MCF 10A (cell line): ENCODE measurements at regions not wholly inside any gene's neighbourhood (a gene's known extent, or its start where the extent isn't known, plus 50 kb on each side); places are given as distances from the start of the nearest gene placed in this dataset.

ENCODE experiments used
- BruUV-seq: library from RNA; stranded (reverse); fragments of 400-500 nt; replicated peaks from 2 replicates; lab custom pipeline; 2021; lab: Mats Ljungman, UMichigan
- CTCF ChIA-PET: fragments of 300-600 bp; sonication (Branson Sonifier 250); formaldehyde crosslinking; extraction: SDS; loops from one replicate; lab custom pipeline; 2021; ENCODE audit warnings: antibody characterized with exemption, inconsistent platforms; lab: Yijun Ruan, JAX
- POLR2A ChIA-PET: fragments of 300-600, 350-650 bp; sonication (Branson Sonifier 250); formaldehyde crosslinking; extraction: SDS; loops from one replicate; lab custom pipeline; 2020; ENCODE audit warnings: antibody characterized with exemption, inconsistent platforms; lab: Yijun Ruan, JAX
- DNase-seq: peaks from one replicate; pipeline ENCODE4 v3.0.0-alpha.2; 2018; ENCODE audit not compliant: unreplicated experiment
- H3K27ac Mint-ChIP-seq: one replicate; pipeline ENCODE4 v1.8.0; 2022; ENCODE audit warnings: mild to moderate bottlenecking, low read depth, mixed read lengths; ENCODE audit not compliant: unreplicated experiment
- H3K27me3 Mint-ChIP-seq: one replicate; pipeline ENCODE4 v1.8.0; 2022; ENCODE audit warnings: mixed read lengths; ENCODE audit not compliant: insufficient read depth, unreplicated experiment
- H3K36me3 Mint-ChIP-seq: one replicate; pipeline ENCODE4 v1.8.0; 2022; ENCODE audit warnings: mild to moderate bottlenecking, moderate library complexity, mixed read lengths; ENCODE audit not compliant: insufficient read depth, unreplicated experiment
- H3K4me1 Mint-ChIP-seq: one replicate; pipeline ENCODE4 v1.8.0; 2022; ENCODE audit warnings: mixed read lengths; ENCODE audit not compliant: insufficient read depth, unreplicated experiment
- H3K4me3 Mint-ChIP-seq: one replicate; pipeline ENCODE4 v1.8.0; 2022; ENCODE audit warnings: mild to moderate bottlenecking, moderate library complexity, mixed read lengths; ENCODE audit not compliant: unreplicated experiment
- H3K9me3 Mint-ChIP-seq: one replicate; pipeline ENCODE4 v1.8.0; 2022; ENCODE audit warnings: mixed read lengths; ENCODE audit not compliant: unreplicated experiment
- intact Hi-C: fragments of 100-400 bp; cut with micrococcal nuclease; formaldehyde crosslinking; loops from 2 replicates; pipeline ENCODE4 v1.14.1; 2022
- TF ChIP-seq, protein P1 (sequence below): fragments of 200-600 bp; IDR thresholded peaks from one replicate; pipeline ENCODE4 v1.8.0; 2022; ENCODE audit warnings: antibody characterized with exemption, mild to moderate bottlenecking; ENCODE audit not compliant: unreplicated experiment

DNA sequence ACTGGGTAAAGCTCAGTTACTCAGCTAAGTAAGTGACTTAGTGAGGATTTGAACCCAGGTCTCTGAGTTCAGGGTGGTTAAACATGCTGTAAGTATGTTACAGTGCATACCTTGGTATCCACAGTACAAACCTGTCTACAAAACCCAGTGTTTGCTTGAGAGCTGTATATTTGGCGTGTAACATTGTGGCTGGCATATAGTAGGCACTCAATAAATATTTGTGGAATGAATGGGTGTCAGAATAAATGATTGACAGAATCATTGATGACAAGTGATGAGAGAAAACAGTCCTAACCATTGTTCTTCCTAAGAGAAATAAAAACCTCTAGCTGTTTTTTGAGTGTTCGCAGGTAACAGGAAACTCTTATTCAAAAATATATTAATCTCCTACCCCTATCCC lies 79.7 kb upstream of the BCOR start:
- DNase-seq, result no peak
- ChIA-PET CTCF (interaction anchor here (0.5 to 1.1 kb wide), 3 partner anchors 11 to 21 kb away, joined by 3 to 4 read pairs (median 3); no protein-coding TSS in a partner anchor), POLR2A (interaction anchor here (0.6 to 1.6 kb wide), 2 partner anchors 11 to 45 kb away, joined by 4 to 6 read pairs; no protein-coding TSS in a partner anchor)
- H3K36me3 Mint-ChIP-seq, result no peaks in the 10 kb centered on the region
- no TSS peak for BruUV-seq
- no peaks in the 10 kb centered on the region for H3K27me3 Mint-ChIP-seq
- no peaks in the 10 kb centered on the region for H3K4me1 Mint-ChIP-seq
- H3K27ac Mint-ChIP-seq, result no peak overlapping the region
- TF ChIP-seq, protein P1, sequence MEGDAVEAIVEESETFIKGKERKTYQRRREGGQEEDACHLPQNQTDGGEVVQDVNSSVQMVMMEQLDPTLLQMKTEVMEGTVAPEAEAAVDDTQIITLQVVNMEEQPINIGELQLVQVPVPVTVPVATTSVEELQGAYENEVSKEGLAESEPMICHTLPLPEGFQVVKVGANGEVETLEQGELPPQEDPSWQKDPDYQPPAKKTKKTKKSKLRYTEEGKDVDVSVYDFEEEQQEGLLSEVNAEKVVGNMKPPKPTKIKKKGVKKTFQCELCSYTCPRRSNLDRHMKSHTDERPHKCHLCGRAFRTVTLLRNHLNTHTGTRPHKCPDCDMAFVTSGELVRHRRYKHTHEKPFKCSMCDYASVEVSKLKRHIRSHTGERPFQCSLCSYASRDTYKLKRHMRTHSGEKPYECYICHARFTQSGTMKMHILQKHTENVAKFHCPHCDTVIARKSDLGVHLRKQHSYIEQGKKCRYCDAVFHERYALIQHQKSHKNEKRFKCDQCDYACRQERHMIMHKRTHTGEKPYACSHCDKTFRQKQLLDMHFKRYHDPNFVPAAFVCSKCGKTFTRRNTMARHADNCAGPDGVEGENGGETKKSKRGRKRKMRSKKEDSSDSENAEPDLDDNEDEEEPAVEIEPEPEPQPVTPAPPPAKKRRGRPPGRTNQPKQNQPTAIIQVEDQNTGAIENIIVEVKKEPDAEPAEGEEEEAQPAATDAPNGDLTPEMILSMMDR, result no peak
- no peak overlapping the region for H3K4me3 Mint-ChIP-seq
- H3K9me3 Mint-ChIP-seq, result no peaks in the 10 kb centered on the region
- intact Hi-C loops, result no loop called here

DNA sequence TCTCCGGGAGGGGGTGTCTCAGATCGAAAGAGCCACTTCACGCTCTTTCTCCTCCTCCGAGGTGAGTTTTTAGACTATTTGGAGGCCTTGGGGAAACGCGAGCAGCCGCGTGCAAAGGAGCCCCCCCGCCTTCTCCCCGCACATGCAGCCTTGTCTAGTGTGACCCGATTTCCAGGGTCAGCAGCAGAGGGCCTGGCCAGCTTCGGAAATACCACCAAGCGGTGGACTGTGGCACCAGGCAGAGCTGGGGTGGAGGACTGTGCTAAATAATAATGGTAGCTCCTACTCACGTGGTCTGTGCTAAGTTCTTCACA lies 79.3 kb upstream of the BCOR start:
- CTCF ChIA-PET, result interaction anchor here (0.7 to 1.1 kb wide), 2 partner anchors 11 to 19 kb away, joined by 3 read pairs; no protein-coding TSS in a partner anchor
- peak overlapping the region; percentile 59 for H3K4me3 Mint-ChIP-seq
- H3K9me3 Mint-ChIP-seq, result no peaks in the 10 kb centered on the region
- no peaks in the 10 kb centered on the region for H3K27me3 Mint-ChIP-seq
- no peaks in the 10 kb centered on the region for H3K36me3 Mint-ChIP-seq
- no peaks in the 10 kb centered on the region for H3K4me1 Mint-ChIP-seq
- DNase-seq, result no peak
- no TSS peak for BruUV-seq
- H3K27ac Mint-ChIP-seq, result no peak overlapping the region
- POLR2A ChIA-PET, result interaction anchor here (0.8 to 1.6 kb wide), 2 partner anchors 11 to 80 kb away, joined by 4 to 5 read pairs; partner anchors contain the start of gene BCOR
- intact Hi-C loops, result no loop called here
- TF ChIP-seq, protein P1, result no peak

DNA sequence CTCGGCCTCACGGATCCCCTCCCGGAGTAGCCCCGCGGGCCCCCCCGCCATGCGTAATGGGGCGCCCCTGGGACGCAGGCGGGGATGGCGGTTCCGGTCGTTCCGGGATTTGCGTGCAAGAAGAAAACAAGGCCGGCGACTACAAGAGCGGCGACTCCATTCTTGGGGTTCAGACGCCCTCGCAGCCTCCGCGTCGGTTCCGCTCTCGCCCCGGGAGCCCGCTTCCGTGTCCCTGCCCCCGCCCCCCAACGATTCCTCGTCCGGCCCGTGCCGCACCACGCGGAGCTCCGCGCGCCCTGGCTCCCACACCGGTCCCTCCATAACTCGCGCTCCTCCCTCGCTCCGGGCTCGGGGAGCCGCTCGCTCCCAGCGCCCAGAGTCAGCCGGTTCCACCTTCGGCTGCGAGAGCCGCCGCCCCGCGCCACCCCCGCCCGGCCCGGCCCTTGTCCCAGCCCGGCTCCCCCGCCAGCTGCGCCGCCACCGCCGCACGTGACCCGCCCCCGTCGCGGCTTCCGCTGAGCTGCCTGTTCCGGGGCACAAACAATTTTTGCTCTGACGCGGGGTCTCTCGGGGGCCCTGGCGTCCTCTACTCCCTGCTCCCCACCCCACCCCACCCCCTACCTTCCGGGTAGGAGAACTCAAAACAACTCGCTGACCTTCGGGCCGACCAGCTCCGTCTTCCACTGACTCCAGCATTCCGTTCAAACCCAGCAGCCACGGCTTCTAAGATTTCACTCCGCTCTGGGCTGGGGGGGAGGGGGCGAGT lies 78.8 kb upstream of the BCOR start:
- peak overlapping the region; percentile 59 for H3K4me3 Mint-ChIP-seq
- DNase-seq, result no peak
- intact Hi-C loops, result no loop called here
- POLR2A ChIA-PET, result interaction anchor here (0.5 to 1.6 kb wide), 4 partner anchors 10 to 1380 kb away, joined by 3 to 5 read pairs (median 4); partner anchors contain the start of gene BCOR
- CTCF ChIA-PET, result interaction anchor here (0.7 to 1.1 kb wide), 2 partner anchors 12 to 20 kb away, joined by 3 read pairs; no protein-coding TSS in a partner anchor
- H3K9me3 Mint-ChIP-seq, result no peaks in the 10 kb centered on the region
- TF ChIP-seq, protein P1, result no peak
- H3K36me3 Mint-ChIP-seq, result no peaks in the 10 kb centered on the region
- H3K27me3 Mint-ChIP-seq, result no peaks in the 10 kb centered on the region
- no peaks in the 10 kb centered on the region for H3K4me1 Mint-ChIP-seq
- no TSS peak for BruUV-seq
- H3K27ac Mint-ChIP-seq, result no peak overlapping the region

DNA sequence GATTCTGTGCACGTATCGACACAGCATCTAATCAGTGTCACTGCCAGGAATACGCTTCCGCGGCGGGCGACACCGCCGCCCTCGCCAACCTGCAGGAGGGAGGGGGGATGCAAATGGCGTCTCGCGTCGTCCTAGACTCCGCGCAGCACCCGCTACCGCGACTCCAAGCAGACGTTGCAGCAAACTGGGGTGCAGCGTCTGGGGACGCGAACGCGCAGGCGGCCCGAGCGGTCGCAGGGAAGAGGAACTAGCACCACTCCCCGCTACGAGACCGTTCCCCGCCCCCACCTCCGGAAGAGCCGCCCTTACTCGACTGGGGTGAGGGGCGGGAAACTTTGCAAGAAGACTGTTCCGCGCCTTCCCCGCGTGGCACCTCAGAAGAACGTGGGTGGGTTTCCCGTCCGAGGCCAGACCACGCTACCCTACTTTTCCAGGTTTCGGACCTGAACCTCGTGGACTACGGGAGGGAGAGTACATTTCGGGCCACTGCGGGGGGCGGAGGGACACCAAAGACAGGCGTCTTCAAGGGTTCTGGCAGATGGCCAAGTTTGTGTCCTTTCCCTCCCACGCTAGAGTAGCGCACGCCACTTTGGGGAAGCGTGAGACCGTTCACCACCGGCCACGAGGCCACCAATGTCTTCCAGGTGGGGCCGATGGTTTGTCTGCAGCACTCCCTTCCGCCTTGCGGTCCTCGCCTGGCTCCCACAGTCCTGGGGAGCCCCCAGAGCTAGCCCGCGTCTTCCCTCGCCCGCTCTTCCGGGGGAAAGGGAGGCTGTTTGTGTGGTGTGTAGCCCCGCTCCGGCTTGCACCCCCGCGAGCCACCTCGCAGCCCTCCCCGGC lies 78.0 kb upstream of the BCOR start:
- CTCF ChIA-PET, result no interaction called here
- Mint-ChIP-seq H3K27me3 (peaks cover 4% of the 10 kb centered on the region), H3K27ac (no peak overlapping the region), H3K9me3 (no peaks in the 10 kb centered on the region), H3K4me1 (no peaks in the 10 kb centered on the region), H3K4me3 (peak overlapping the region; percentile 59), H3K36me3 (no peaks in the 10 kb centered on the region)
- BruUV-seq, result no TSS peak
- DNase-seq, result no peak
- POLR2A ChIA-PET, result interaction anchor here (0.6 to 0.8 kb wide), 2 partner anchors 78 to 915 kb away, joined by 3 to 5 read pairs; partner anchors contain the start of gene BCOR
- intact Hi-C loops, result no loop called here
- TF ChIP-seq, protein P1, result no peak
